HG03354 (cell line): ENCODE measurements at regions not wholly inside any gene's neighbourhood (a gene's known extent, or its start where the extent isn't known, plus 50 kb on each side); places are given as distances from the start of the nearest gene placed in this dataset.

Experiments
- ATAC-seq: cut with Tn5 transposase; IDR thresholded peaks from one replicate; pipeline ENCODE4 v1.9.1; 2021; ENCODE audit warnings: mild to moderate bottlenecking; ENCODE audit not compliant: unreplicated experiment, poor library complexity, severe bottlenecking

DNA sequence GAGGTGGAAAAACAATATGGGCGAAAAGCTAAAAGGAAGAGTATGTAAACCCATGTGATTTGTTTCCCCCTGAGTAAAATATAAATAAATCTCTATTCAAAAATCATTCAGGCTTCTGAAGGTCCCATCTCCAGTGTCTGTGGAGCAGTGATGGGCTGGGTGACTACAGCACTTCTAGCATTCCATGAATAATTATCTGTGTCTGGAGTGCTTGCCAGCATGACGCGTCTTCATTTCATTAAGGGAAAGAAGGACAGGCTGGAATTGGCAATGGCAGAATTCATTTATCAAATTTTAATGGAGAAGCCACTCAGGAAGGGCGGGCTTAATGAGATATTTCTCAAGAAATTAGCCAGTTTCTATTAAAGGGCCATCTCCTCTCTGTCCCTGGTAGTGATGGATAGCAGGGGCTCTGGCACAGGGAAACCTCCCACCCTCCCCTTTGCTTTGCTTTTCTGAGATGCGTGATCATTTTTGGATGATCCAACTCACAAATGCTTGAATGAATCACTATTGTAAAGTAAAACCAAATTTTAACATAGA, 916.3 kb upstream of the SEL1L start:
- ATAC-seq, result no peak

DNA sequence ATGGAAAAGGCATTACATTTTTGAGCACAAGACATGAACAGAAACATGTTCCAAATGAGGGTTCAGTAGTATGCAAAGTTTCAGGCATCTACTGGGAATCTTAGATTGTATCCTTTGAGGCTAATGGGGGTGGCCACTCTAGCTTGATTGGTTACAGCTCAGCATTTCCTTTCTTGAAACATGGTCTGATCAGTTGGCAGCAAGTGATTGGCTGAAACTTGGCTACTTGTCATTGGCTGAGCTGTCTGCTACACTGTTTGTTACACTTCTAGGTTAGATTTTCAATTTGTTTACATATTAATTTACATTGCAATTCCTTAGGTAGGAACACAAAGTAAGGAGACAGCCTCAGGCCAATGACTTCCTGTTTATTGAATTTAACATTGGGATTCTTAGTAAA, 918.0 kb upstream of the SEL1L start:
- no peak for ATAC-seq

DNA sequence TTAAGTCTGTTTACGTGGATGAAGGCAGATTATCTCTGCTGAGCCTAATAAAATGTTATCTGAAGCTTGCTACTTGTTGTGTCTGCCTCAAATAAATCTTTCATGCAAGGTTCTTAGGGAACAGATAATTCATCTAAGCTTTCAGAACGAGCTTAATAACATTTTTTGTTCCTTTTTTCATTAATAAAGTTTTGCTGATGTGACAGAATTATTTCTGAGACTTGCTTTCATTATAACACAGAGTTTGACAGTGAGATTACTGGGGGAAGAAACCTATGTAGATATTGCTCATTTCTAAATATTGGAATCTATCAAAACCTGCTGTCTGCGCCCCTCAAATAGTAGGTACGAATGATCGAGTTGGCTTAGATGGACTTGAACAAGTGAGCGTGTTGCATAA, 948.7 kb upstream of the SEL1L start:
- ATAC-seq, result no peak

GRCh38 chr14:82488473-82488872, 954.8 kb upstream of the SEL1L start:
- ATAC-seq, result no peak

- no peak for ATAC-seq
Measured at GRCh38 chr14:82490397-82490796, 956.7 kb upstream of the SEL1L start.

DNA sequence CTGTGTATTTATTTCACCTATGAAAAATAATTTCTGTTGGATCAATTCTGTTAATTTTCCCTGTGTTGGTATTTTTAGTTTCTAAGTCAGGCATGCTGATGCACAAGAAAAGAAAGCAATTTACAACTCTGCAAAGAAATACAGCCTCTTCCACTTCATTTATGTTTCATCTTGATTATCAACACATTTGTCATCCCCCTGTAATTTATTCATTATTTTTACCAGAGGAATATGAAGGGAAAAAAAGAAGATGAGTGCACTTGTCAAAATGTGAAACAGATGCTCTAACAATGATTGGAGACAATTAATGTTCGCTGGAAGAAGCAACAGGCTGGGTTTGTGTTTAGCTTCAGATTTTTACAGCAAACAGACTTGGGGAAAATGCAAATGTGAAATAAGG, 958.5 kb upstream of the SEL1L start:
- no peak for ATAC-seq

DNA sequence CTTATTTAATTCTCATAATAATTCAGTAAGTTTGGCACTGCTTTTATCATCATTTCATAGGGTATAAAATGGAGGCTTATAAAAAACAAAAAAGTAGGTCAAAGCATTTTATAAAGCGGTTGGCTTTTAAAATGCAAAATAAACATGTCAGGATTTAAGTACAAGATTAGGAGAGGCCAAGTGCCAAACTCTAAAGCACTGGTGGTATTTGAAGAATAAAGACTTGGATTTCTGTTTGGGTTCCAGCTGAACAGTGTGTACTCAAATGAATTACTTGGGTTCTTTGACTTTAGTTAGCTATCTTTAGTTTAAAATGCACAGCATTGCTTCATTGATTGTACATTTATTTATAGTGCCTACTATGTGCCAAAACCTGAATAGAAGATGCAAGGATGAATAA, 966.6 kb upstream of the SEL1L start:
- ATAC-seq, result no peak

GRCh38 chr14:82501554-82501953, 967.9 kb upstream of the SEL1L start:
- no peak for ATAC-seq

DNA sequence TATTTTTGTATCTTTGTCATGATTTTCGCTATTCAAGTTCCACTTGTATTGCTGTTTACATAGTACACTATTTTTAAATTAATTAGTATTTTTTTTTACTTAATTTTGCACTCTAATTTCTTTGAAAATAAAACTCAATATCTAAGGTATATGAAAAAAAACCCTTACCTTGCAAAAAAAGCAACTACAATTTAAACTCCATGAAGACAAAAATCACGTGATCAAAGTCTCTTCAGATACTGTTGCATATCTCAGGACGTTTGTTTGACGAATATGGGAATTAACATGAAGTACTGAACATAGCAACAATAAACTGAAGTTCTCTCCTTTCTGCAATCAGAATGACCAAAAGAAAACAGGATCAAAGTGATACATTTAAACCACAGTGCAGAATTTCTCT, 968.4 kb upstream of the SEL1L start:
- ATAC-seq, result no peak

DNA sequence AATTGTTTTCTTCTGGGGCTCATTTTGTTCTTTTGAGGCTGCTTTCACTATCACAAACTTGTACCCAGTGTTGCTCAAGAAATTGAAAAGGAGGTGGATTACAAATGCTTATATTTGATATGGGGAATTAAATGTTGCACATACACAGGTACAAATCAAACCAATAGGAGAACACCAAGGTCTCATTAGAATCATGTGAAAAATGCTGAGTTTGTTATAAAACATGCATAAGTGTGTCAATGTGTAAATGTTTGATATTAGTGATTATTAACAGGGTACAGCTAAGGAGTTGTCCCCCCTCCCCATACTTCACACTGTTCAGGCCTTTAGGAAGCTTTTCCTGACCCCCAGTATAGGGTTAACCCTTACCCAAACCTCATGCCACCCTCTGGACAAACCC, 971.2 kb upstream of the SEL1L start:
- ATAC-seq, result no peak

DNA sequence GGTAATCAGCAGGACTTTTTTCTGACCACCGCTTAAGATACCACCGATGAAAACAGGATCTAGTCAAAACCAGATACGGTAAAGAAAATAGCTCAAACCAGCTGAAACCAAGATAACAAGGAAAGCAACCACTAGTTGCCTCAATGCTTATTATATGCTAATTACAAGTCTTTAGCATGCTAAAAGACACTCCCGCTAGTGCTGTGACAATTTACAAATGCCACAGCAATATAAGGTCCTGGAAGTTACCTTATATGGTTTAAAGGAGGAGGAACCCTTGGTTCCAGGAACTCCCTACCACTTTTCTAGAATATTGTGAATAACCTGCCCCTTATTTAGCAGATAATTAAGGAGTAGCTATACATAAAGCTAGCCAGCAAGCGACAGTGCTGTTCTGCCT, 976.4 kb upstream of the SEL1L start:
- ATAC-seq, result no peak

GRCh38 chr14:82511399-82511798, 977.7 kb upstream of the SEL1L start:
- no peak for ATAC-seq

DNA sequence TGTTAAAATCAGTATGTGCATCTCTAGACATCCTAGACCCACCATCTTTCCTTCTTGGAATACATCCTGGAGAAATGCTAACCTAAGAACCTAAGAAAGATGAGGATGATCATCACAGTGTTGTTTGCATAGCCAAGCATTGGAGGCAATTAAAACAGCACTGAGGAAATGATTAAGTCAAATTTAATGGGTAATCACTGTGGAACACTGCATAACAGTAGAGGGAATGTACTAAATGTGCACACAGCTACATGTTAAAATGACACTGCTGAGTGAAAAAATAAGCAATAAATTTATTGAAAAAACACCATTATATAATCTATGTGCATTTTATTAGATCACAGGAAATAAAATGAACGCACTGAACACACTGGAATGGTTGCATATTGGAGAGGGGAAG, 987.1 kb upstream of the SEL1L start:
- ATAC-seq, result no peak

DNA sequence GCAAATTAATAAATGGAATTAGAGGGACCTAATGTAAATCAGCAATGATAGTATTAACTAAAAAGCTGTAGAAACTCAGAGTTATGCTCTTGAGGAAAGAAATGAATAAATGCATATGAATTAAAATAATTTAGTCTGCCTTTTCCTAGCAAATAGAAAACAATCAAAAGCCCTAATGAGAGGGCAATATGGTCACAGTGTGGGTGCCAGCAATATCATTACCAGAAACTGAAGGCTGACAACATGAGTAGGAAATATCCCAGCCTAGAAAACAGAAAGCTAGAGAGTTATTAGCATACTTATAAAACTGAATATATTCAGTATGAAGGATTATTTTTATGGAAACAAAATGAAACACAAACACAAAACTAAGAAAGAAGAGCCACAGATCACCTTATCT, 987.5 kb upstream of the SEL1L start:
- no peak for ATAC-seq

GRCh38 chr14:82528016-82528415, 994.4 kb upstream of the SEL1L start:
- ATAC-seq, result no peak

DNA sequence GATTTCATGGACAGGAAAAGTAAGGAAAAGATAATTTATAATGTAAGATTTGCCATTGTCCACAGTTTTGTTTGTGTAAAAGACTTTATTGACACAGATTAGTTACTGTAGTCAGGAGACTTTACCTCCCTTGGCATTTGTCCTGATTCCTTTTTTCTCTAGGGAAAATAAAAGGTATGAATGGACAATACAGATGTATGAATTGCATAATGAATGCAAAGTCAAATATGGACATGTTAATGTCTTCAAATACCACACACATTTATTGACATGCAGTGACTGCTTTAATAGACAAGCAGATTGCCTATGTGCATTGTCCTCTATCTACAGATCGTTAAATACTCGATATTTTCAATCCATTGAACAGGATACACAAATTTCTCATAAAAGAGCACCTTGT, 999.7 kb upstream of the SEL1L start:
- no peak for ATAC-seq

- ATAC-seq, result no peak
Measured at GRCh38 chr14:82536566-82536965, 1002.9 kb upstream of the SEL1L start.

- no peak for ATAC-seq
Measured at GRCh38 chr14:82537831-82538230, 1004.2 kb upstream of the SEL1L start.

DNA sequence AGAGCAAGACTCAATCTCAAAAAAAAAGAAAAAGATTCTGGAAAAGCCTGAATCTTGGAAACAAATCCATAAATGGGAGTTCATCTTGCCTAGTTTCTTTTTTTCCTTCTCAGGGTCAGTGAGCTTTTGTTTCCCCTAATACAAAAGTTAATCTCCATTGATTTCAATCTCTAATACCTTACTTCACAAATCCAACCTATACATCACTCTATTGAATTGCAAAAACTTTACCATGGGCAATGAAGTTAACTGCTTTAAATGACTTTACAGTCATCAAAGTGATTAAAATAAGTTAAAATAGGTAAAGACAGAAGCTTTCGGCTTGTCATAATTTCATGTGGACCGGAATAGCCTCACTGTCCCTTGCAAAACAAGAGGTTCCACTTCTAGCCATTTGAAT, 1012.7 kb upstream of the SEL1L start:
- no peak for ATAC-seq

GRCh38 chr14:82549306-82549990, 1015.8 kb upstream of the SEL1L start:
- no peak for ATAC-seq

- ATAC-seq, result no peak
Measured at GRCh38 chr14:82562881-82563280, 1029.2 kb upstream of the SEL1L start.

DNA sequence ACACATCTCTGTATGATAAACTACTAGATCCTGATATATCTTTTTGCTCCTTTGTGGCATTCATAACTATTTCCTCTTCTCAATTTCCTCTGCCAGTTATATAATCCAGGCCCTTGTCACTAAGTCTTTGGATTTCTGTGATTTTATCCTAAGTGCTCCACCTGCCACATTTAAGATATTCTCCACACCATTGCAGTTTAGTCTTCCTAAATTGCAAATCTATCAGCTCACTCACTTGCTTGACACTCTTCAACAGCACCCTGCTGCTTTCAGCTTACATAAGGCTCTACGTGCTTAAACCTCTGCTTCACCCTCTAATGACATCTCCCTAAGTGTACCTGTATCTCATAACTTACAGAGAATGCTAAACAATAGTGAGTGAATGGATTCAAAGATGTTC, 1032.2 kb upstream of the SEL1L start:
- no peak for ATAC-seq
